AG04449 (cell line): ENCODE measurements at regions not wholly inside any gene's neighbourhood (a gene's known extent, or its start where the extent isn't known, plus 50 kb on each side); places are given as distances from the start of the nearest gene placed in this dataset.

ENCODE experiments used
- CTCF ChIA-PET: fragments of 350-600 bp; formaldehyde crosslinking; extraction: SDS; loops from one replicate; lab custom pipeline; 2021; ENCODE audit warnings: antibody characterized with exemption; lab: Yijun Ruan, JAX
- POLR2A ChIA-PET: fragments of 400-600, 350-600 bp; formaldehyde crosslinking; extraction: SDS; loops from one replicate; lab custom pipeline; 2020; ENCODE audit warnings: antibody characterized with exemption, inconsistent platforms; lab: Yijun Ruan, JAX
- DNase-seq: peaks from one replicate; pipeline ENCODE4 v3.0.0-alpha.2; 2010; ENCODE audit warnings: low read depth, low spot score
- H3K4me3 ChIP-seq: 2 replicates; pipeline ENCODE4 v1.5.1; 2011; ENCODE audit warnings: low read depth, mild to moderate bottlenecking, control low read depth, low read length
- TF ChIP-seq, protein P1 (sequence below): IDR thresholded peaks from one replicate; pipeline ENCODE4 v1.5.1; 2011; ENCODE audit warnings: mild to moderate bottlenecking, moderate library complexity, low read length, control low read depth, inconsistent platforms; ENCODE audit not compliant: insufficient read depth; ENCODE audit errors: missing control alignments

DNA sequence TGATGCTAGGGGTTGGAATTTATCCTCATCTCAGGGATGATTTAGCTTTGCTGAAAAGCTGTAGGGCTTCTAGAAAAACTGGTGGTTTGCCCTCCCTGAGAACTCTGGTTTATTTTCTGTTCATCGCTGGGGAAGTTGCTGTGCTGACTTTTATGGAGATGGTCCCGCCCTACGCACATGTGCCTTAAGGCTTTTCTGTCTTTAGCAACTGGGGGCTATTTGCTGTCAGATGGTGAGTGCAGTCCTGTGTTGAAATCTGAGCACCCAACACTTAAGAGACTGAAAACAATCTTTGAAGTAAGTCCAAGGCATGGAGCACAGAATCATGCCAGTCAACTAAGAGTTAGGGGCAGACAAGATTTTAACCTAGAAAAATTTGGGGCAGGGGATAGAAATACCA is 2148.4 kb upstream of the CELF4 start:
- TF ChIP-seq, protein P1, sequence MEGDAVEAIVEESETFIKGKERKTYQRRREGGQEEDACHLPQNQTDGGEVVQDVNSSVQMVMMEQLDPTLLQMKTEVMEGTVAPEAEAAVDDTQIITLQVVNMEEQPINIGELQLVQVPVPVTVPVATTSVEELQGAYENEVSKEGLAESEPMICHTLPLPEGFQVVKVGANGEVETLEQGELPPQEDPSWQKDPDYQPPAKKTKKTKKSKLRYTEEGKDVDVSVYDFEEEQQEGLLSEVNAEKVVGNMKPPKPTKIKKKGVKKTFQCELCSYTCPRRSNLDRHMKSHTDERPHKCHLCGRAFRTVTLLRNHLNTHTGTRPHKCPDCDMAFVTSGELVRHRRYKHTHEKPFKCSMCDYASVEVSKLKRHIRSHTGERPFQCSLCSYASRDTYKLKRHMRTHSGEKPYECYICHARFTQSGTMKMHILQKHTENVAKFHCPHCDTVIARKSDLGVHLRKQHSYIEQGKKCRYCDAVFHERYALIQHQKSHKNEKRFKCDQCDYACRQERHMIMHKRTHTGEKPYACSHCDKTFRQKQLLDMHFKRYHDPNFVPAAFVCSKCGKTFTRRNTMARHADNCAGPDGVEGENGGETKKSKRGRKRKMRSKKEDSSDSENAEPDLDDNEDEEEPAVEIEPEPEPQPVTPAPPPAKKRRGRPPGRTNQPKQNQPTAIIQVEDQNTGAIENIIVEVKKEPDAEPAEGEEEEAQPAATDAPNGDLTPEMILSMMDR: no peak
- ChIA-PET POLR2A (no interaction called here), CTCF (no interaction called here)
- H3K4me3 ChIP-seq: no peak overlapping the region
- DNase-seq: no peak

DNA sequence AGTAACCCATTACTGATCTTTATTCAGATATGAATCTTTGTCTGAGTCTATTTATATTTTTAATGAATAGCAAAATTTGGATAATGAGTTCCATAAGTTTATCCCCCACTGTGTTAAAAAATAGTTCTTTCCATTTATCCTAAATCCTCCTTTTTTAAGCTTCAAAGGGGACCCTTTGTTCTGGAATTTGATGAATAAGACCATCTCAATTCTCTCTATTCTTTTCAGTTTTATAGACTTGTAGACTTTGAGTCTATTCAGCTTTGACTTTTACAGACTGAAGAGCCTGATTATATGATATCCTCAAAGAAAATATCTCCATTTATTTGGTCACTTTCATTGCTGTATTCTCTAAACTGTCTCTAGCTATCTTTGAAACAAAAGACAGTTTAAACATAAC is 2146.1 kb upstream of the CELF4 start:
- ChIA-PET POLR2A (no interaction called here), CTCF (no interaction called here)

DNA sequence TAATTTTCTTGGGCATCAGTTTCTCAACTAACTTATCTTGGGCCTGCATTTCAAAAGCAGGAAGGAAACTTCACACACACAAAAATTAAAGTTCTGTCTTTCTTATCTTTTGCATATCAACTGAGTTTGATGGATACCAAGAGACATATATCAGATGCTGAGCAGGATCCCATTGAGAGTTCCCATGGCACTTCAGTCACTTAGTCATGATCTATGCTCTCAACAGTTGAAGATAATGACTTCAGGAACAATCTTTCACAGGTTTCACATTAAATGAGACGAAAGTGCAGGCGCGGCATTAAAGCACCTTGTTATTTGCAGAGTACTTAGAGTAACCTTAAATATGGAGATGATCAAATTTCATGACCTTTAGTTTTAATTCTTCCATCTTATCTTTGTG is 2139.8 kb upstream of the CELF4 start:
- POLR2A ChIA-PET: no interaction called here
- DNase-seq: no peak
- CTCF ChIA-PET: no interaction called here
- TF ChIP-seq, protein P1: no peak
- no peak overlapping the region for H3K4me3 ChIP-seq

More for the DNA sequence above, 2146.1 kb upstream of the CELF4 start:
- no peak overlapping the region for H3K4me3 ChIP-seq
- TF ChIP-seq, protein P1: no peak
- DNase-seq: no peak

DNA sequence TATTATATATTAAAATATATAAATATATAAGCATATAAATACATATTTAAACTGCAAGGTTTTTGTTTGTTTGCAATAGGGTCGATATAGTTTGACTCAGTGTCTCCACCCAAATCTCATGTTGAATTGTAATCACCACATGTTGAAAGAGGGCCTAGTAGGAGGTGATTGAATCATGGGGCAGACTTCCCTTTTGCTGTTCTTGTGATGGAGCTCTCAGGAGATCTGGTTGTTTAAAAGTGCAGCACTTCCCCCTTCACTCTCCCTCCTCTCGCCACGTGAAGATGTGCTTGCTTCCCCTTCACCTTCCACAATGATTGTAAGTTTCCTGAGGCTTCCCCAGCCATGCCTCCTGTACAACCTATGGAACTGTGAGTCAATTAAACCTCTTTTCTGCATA is 2137.3 kb upstream of the CELF4 start:
- no peak overlapping the region for H3K4me3 ChIP-seq
- TF ChIP-seq, protein P1: no peak
- POLR2A ChIA-PET: no interaction called here
- CTCF ChIA-PET: no interaction called here
- DNase-seq: no peak

DNA sequence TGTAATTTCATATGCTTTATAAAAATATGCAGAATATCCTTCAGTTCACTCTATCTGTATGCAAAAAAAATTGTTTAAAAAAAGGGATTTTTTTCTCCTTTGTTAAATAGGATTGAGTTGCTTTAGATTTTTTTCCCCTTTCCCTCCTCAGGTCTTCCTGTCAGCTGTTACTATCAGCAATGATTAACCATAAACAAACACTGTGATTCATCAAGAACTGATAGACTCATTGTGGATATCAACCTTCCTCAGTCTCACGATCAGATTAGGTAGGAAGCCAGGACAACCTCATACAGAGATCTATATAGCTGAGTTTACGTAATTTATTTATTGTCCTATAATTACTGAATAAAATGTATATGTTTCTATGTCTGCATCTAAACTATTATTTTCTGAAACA is 2136.2 kb upstream of the CELF4 start:
- TF ChIP-seq, protein P1: no peak
- ChIA-PET CTCF (no interaction called here), POLR2A (no interaction called here)
- no peak for DNase-seq
- no peak overlapping the region for H3K4me3 ChIP-seq

DNA sequence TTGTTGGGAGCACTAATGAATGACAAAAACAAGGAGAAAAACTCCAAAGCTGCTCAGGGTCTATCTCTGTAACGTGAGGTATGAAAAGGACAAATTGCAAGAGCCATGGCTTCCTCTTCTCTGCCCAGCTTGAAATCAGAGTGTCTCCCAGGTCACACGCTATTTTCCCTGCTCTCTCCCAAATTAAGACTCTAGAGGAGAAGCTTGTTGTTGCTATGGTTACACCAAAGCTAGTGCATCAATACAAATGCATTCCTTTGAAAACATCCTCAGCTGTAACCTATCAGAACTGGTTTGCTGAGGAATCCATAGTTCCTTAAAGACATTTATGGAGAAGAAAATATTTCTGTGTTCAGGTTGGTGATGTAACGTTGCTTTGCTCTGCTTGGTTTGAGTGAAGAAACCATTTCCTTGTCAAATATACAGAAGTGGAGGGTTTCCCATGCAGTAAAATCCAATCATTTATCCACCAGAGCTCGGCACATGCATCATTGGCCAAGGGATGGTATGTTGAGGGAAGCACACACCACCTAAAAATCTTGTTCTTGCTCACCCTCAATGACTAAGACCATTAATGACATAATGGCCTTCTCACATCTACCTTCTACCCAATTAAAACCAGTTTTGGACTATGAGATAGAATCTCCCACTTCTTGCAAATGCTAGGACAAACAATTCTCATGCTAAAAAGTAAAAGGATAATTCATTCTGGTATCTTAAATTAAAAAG is 2135.6 kb upstream of the CELF4 start:
- ChIA-PET CTCF (no interaction called here), POLR2A (no interaction called here)
- TF ChIP-seq, protein P1: no peak
- H3K4me3 ChIP-seq: no peak overlapping the region
- no peak for DNase-seq
